ENCODE measurements at regions not wholly inside any gene's neighbourhood (a gene's known extent, or its start where the extent isn't known, plus 50 kb on each side); places are given as distances from the start of the nearest gene placed in this dataset.

- DNase-seq (ENCODE audit: extremely low spot score, unreplicated experiment) = no peak
- Mint-ChIP-seq H3K27me3 (peaks cover 7% of the 10 kb centered on the region), H3K27ac (no peak overlapping the region), H3K9me3 (peaks cover 4% of the 10 kb centered on the region), H3K4me1 (ENCODE audit: unreplicated experiment) (peaks cover 18% of the 10 kb centered on the region), H3K4me3 (no peak overlapping the region), H3K36me3 (no peaks in the 10 kb centered on the region)
- TF ChIP-seq CTCF (conservative IDR thresholded peaks at IDR 0.05) = no peak
These were observed 294.9 kb upstream of the TSHZ2 start for GRCh38 chr20:52677216-52677615.

- TF ChIP-seq CTCF (conservative IDR thresholded peaks at IDR 0.05) = no peak
- Mint-ChIP-seq H3K9me3 (peaks cover 4% of the 10 kb centered on the region), H3K4me3 (no peak overlapping the region)
These were observed 295.7 kb upstream of the TSHZ2 start for GRCh38 chr20:52676283-52676995.

GRCh38 chr20:52675375-52675774, 296.8 kb upstream of the TSHZ2 start:
- TF ChIP-seq CTCF (conservative IDR thresholded peaks at IDR 0.05) = no peak
- H3K36me3 Mint-ChIP-seq = no peaks in the 10 kb centered on the region
- no peak for DNase-seq (ENCODE audit: extremely low spot score, unreplicated experiment)
- H3K4me3 Mint-ChIP-seq = no peak overlapping the region
- no peak overlapping the region for H3K27ac Mint-ChIP-seq
- H3K4me1 Mint-ChIP-seq (ENCODE audit: unreplicated experiment) = peaks cover 18% of the 10 kb centered on the region
- H3K9me3 Mint-ChIP-seq = peaks cover 4% of the 10 kb centered on the region
- peaks cover 8% of the 10 kb centered on the region for H3K27me3 Mint-ChIP-seq

More at GRCh38 chr20:52676283-52676995, 295.7 kb upstream of the TSHZ2 start:
- H3K27ac Mint-ChIP-seq = no peak overlapping the region
- DNase-seq (ENCODE audit: extremely low spot score, unreplicated experiment) = no peak
- peaks cover 7% of the 10 kb centered on the region for H3K27me3 Mint-ChIP-seq
- peaks cover 18% of the 10 kb centered on the region for H3K4me1 Mint-ChIP-seq (ENCODE audit: unreplicated experiment)
- H3K36me3 Mint-ChIP-seq = no peaks in the 10 kb centered on the region

GRCh38 chr20:52668626-52669025, 303.5 kb upstream of the TSHZ2 start:
- Mint-ChIP-seq H3K36me3 (no peaks in the 10 kb centered on the region), H3K27ac (no peak overlapping the region), H3K4me3 (no peak overlapping the region), H3K9me3 (peaks cover 2% of the 10 kb centered on the region), H3K4me1 (ENCODE audit: unreplicated experiment) (no peaks in the 10 kb centered on the region), H3K27me3 (peaks cover 4% of the 10 kb centered on the region)
- TF ChIP-seq CTCF (conservative IDR thresholded peaks at IDR 0.05) = no peak
- DNase-seq (ENCODE audit: extremely low spot score, unreplicated experiment) = no peak

- H3K9me3 Mint-ChIP-seq = no peaks in the 10 kb centered on the region
- H3K4me1 Mint-ChIP-seq (ENCODE audit: unreplicated experiment) = no peaks in the 10 kb centered on the region
- no peak overlapping the region for H3K27ac Mint-ChIP-seq
- H3K36me3 Mint-ChIP-seq = no peaks in the 10 kb centered on the region
- DNase-seq (ENCODE audit: extremely low spot score, unreplicated experiment) = no peak
- no peak overlapping the region for H3K4me3 Mint-ChIP-seq
- no peak for TF ChIP-seq CTCF (conservative IDR thresholded peaks at IDR 0.05)
- peaks cover 4% of the 10 kb centered on the region for H3K27me3 Mint-ChIP-seq
These were observed 304.8 kb upstream of the TSHZ2 start for GRCh38 chr20:52667358-52667757.

Measured in type B pancreatic cell (in vitro differentiated cells).